Nephron progenitor cell (in vitro differentiated cells): ENCODE measurements at regions not wholly inside any gene's neighbourhood (a gene's known extent, or its start where the extent isn't known, plus 50 kb on each side); places are given as distances from the start of the nearest gene placed in this dataset.
"Not testable (repeated sequence)": the region's sequence is repeated elsewhere in the genome, so short reads cannot be mapped to it uniquely, and the experiment has no call there.

Experiments used
- DNase-seq: peaks from one replicate; pipeline ENCODE4 v3.0.0; 2021
- H3K27ac Mint-ChIP-seq: 2 replicates; pipeline ENCODE4 v1.8.0; 2021; ENCODE audit warnings: mild to moderate bottlenecking, moderate library complexity, mixed read lengths
- H3K27me3 Mint-ChIP-seq: 2 replicates; pipeline ENCODE4 v1.8.0; 2021; ENCODE audit warnings: mild to moderate bottlenecking, low read depth, mixed read lengths; ENCODE audit not compliant: poor library complexity
- H3K36me3 Mint-ChIP-seq: 2 replicates; pipeline ENCODE4 v1.8.0; 2021; ENCODE audit warnings: low read depth, mixed read lengths
- H3K4me1 Mint-ChIP-seq: 2 replicates; pipeline ENCODE4 v1.8.0; 2021; ENCODE audit warnings: mixed read lengths
- H3K4me3 Mint-ChIP-seq: 2 replicates; pipeline ENCODE4 v1.8.0; 2021; ENCODE audit warnings: mild to moderate bottlenecking, moderate library complexity, mixed read lengths
- H3K9me3 Mint-ChIP-seq: 2 replicates; pipeline ENCODE4 v1.8.0; 2021; ENCODE audit warnings: mild to moderate bottlenecking, moderate library complexity, mixed read lengths
- TF ChIP-seq, protein P1 (sequence below): fragments of 200-600 bp; sonication (generic); IDR thresholded peaks from 2 replicates; pipeline ENCODE4 v1.5.0; 2021; ENCODE audit warnings: antibody characterized with exemption

DNA sequence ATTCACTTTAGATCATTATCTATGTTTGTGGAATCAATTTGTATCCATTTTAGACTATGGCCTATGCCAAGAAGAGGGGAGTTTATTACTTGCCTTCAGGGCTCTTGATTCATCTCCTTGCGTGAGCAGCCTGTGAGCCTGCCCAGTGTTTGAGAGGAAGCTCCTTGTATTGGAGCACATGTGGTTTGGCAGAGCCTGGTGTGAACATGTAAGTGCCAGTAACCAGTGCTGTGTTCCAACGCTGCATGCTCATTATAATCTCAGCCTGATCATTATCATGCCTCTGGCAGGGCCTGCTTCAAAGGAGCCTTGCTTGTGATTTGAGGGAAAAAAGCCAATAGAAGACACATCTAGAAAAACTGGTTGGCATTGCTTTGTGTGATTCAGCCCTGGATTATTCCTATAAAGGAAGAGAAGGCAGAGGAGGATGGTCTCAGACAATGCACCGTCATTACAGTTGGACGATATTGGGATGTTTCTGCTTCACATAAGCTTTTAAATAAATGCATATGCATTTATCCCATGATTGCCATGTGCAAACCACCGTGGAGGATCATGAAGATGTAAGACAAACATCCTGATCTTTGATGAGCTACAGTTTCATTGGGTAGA lies 203.4 kb upstream of the AHR start:
- DNase-seq: no peak
- no peaks in the 10 kb centered on the region for H3K9me3 Mint-ChIP-seq
- no peak overlapping the region for H3K4me3 Mint-ChIP-seq
- no peaks in the 10 kb centered on the region for H3K36me3 Mint-ChIP-seq
- TF ChIP-seq, protein P1, sequence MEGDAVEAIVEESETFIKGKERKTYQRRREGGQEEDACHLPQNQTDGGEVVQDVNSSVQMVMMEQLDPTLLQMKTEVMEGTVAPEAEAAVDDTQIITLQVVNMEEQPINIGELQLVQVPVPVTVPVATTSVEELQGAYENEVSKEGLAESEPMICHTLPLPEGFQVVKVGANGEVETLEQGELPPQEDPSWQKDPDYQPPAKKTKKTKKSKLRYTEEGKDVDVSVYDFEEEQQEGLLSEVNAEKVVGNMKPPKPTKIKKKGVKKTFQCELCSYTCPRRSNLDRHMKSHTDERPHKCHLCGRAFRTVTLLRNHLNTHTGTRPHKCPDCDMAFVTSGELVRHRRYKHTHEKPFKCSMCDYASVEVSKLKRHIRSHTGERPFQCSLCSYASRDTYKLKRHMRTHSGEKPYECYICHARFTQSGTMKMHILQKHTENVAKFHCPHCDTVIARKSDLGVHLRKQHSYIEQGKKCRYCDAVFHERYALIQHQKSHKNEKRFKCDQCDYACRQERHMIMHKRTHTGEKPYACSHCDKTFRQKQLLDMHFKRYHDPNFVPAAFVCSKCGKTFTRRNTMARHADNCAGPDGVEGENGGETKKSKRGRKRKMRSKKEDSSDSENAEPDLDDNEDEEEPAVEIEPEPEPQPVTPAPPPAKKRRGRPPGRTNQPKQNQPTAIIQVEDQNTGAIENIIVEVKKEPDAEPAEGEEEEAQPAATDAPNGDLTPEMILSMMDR: no peak
- peaks cover 3% of the 10 kb centered on the region for H3K27me3 Mint-ChIP-seq
- H3K4me1 Mint-ChIP-seq: peaks cover 6% of the 10 kb centered on the region
- no peak overlapping the region for H3K27ac Mint-ChIP-seq

GRCh38 chr7:17095931-17096330 lies 202.5 kb upstream of the AHR start:
- peaks cover 3% of the 10 kb centered on the region for H3K27me3 Mint-ChIP-seq
- DNase-seq: no peak
- H3K9me3 Mint-ChIP-seq: no peaks in the 10 kb centered on the region
- no peak overlapping the region for H3K4me3 Mint-ChIP-seq
- H3K36me3 Mint-ChIP-seq: no peaks in the 10 kb centered on the region
- H3K27ac Mint-ChIP-seq: no peak overlapping the region
- H3K4me1 Mint-ChIP-seq: peaks cover 6% of the 10 kb centered on the region
- TF ChIP-seq, protein P1: no peak

- H3K9me3 Mint-ChIP-seq: no peaks in the 10 kb centered on the region
- H3K4me1 Mint-ChIP-seq: peaks cover 6% of the 10 kb centered on the region
- TF ChIP-seq, protein P1: no peak
- H3K4me3 Mint-ChIP-seq: no peak overlapping the region
- no peak overlapping the region for H3K27ac Mint-ChIP-seq
- no peak for DNase-seq
- peaks cover 3% of the 10 kb centered on the region for H3K27me3 Mint-ChIP-seq
- no peaks in the 10 kb centered on the region for H3K36me3 Mint-ChIP-seq
Measured at GRCh38 chr7:17097668-17098297, 200.7 kb upstream of the AHR start.

DNA sequence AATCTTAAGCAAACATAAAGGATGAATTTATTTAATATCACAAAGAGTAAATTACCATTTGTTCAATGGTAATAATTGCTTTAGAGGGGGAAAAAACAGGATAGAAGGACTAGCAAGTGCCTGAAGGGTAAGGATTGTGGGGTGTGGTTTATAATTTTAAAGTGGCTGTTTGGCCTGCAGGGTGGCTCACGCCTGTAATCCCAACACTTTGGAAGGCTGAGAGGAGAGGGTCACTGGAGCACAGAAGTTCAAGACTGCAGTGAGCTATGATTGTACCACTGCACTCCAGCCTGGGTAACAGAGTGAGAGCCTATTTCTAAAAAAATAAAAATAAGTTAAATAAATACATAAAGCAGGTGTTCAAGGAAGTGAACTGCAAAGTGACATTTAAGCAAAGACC lies 199.9 kb upstream of the AHR start:
- H3K4me3 Mint-ChIP-seq: no peak overlapping the region
- H3K27ac Mint-ChIP-seq: no peak overlapping the region
- H3K27me3 Mint-ChIP-seq: peaks cover 3% of the 10 kb centered on the region
- H3K9me3 Mint-ChIP-seq: no peaks in the 10 kb centered on the region
- H3K36me3 Mint-ChIP-seq: no peaks in the 10 kb centered on the region
- TF ChIP-seq, protein P1: no peak
- no peak for DNase-seq
- H3K4me1 Mint-ChIP-seq: peaks cover 6% of the 10 kb centered on the region

GRCh38 chr7:17099083-17099973 lies 199.1 kb upstream of the AHR start:
- H3K9me3 Mint-ChIP-seq: no peaks in the 10 kb centered on the region
- no peak overlapping the region for H3K4me3 Mint-ChIP-seq
- H3K4me1 Mint-ChIP-seq: peaks cover 10% of the 10 kb centered on the region
- TF ChIP-seq, protein P1: no peak
- no peak for DNase-seq
- H3K36me3 Mint-ChIP-seq: no peaks in the 10 kb centered on the region
- H3K27ac Mint-ChIP-seq: no peak overlapping the region
- H3K27me3 Mint-ChIP-seq: peaks cover 3% of the 10 kb centered on the region

GRCh38 chr7:17099974-17100509 lies 198.4 kb upstream of the AHR start:
- not testable (repeated sequence) for H3K4me3 Mint-ChIP-seq, H3K36me3 Mint-ChIP-seq, H3K27ac Mint-ChIP-seq, H3K27me3 Mint-ChIP-seq, H3K9me3 Mint-ChIP-seq, DNase-seq
- peaks cover 11% of the 10 kb centered on the region for H3K4me1 Mint-ChIP-seq
